ENCODE measurements at regions not wholly inside any gene's neighbourhood (a gene's known extent, or its start where the extent isn't known, plus 50 kb on each side); places are given as distances from the start of the nearest gene placed in this dataset.

GRCh38 chr3:150094150-150094933 is 123.6 kb upstream of the PFN2 start:
- TF ChIP-seq SMC3 (IDR thresholded peaks at IDR 0.05; ENCODE audit: low read depth, low read length) = no peak
- TF ChIP-seq CTCF (conservative IDR thresholded peaks at IDR 0.05; ENCODE audit: low read depth, low read length) = no peak

Measured in IMR-90 (cell line).